ENCODE measurements at regions not wholly inside any gene's neighbourhood (a gene's known extent, or its start where the extent isn't known, plus 50 kb on each side); places are given as distances from the start of the nearest gene placed in this dataset.

GRCh38 chr15:37678124-37678523 is 256.3 kb upstream of the TMCO5A start:
- no peaks in the 10 kb centered on the region for H3K9me3 ChIP-seq
- H3K27ac ChIP-seq: no peak overlapping the region
- no peaks in the 10 kb centered on the region for H3K4me1 ChIP-seq
- no peaks in the 10 kb centered on the region for H3K36me3 ChIP-seq
- no peak overlapping the region for H3K4me3 ChIP-seq
- no peak for TF ChIP-seq CTCF (IDR thresholded peaks at IDR 0.05)
- DNase-seq: no peak
- no peak overlapping the region for H3K9ac ChIP-seq (ENCODE audit: low read depth in 2 of 2, low read length in 2 of 2)
- intact Hi-C loops (cut with DNase I): no loop called here
- no peaks in the 10 kb centered on the region for H3K27me3 ChIP-seq

GRCh38 chr15:37679627-37680026 is 254.8 kb upstream of the TMCO5A start:
- TF ChIP-seq CTCF (IDR thresholded peaks at IDR 0.05): no peak
- Histone ChIP-seq H3K4me1 (no peaks in the 10 kb centered on the region), H3K9me3 (no peaks in the 10 kb centered on the region), H3K4me3 (no peak overlapping the region), H3K27ac (no peak overlapping the region), H3K36me3 (no peaks in the 10 kb centered on the region), H3K27me3 (no peaks in the 10 kb centered on the region), H3K9ac (ENCODE audit: low read depth in 2 of 2, low read length in 2 of 2) (no peak overlapping the region)
- no peak for DNase-seq
- intact Hi-C loops (cut with DNase I): no loop called here

GRCh38 chr15:37682304-37682703 is 252.1 kb upstream of the TMCO5A start:
- no peak for TF ChIP-seq CTCF (IDR thresholded peaks at IDR 0.05)
- Histone ChIP-seq H3K27ac (no peak overlapping the region), H3K4me3 (no peak overlapping the region), H3K9me3 (no peaks in the 10 kb centered on the region), H3K36me3 (no peaks in the 10 kb centered on the region), H3K27me3 (no peaks in the 10 kb centered on the region), H3K4me1 (no peaks in the 10 kb centered on the region), H3K9ac (ENCODE audit: low read depth in 2 of 2, low read length in 2 of 2) (no peak overlapping the region)
- no peak for DNase-seq
- intact Hi-C loops (cut with DNase I): no loop called here

- intact Hi-C loops (cut with DNase I): no loop called here
- Histone ChIP-seq H3K27me3 (no peaks in the 10 kb centered on the region), H3K4me3 (no peak overlapping the region), H3K9me3 (no peaks in the 10 kb centered on the region), H3K4me1 (no peaks in the 10 kb centered on the region), H3K27ac (no peak overlapping the region), H3K36me3 (no peaks in the 10 kb centered on the region), H3K9ac (ENCODE audit: low read depth in 2 of 2, low read length in 2 of 2) (no peak overlapping the region)
- no peak for DNase-seq
- TF ChIP-seq CTCF (IDR thresholded peaks at IDR 0.05): no peak
These were observed 242.5 kb upstream of the TMCO5A start for GRCh38 chr15:37691911-37692310.

GRCh38 chr15:37693926-37694325 is 240.5 kb upstream of the TMCO5A start:
- intact Hi-C loops (cut with DNase I): no loop called here
- no peak overlapping the region for H3K9ac ChIP-seq (ENCODE audit: low read depth in 2 of 2, low read length in 2 of 2)
- DNase-seq: no peak
- H3K27ac ChIP-seq: no peak overlapping the region
- H3K27me3 ChIP-seq: no peaks in the 10 kb centered on the region
- H3K9me3 ChIP-seq: no peaks in the 10 kb centered on the region
- no peak overlapping the region for H3K4me3 ChIP-seq
- H3K4me1 ChIP-seq: no peaks in the 10 kb centered on the region
- no peaks in the 10 kb centered on the region for H3K36me3 ChIP-seq
- TF ChIP-seq CTCF (IDR thresholded peaks at IDR 0.05): no peak

GRCh38 chr15:37695719-37696118 is 238.7 kb upstream of the TMCO5A start:
- DNase-seq: no peak
- Histone ChIP-seq H3K9me3 (no peaks in the 10 kb centered on the region), H3K27me3 (no peaks in the 10 kb centered on the region), H3K27ac (no peak overlapping the region), H3K4me1 (no peaks in the 10 kb centered on the region), H3K4me3 (no peak overlapping the region), H3K36me3 (no peaks in the 10 kb centered on the region), H3K9ac (ENCODE audit: low read depth in 2 of 2, low read length in 2 of 2) (no peak overlapping the region)
- no peak for TF ChIP-seq CTCF (IDR thresholded peaks at IDR 0.05)
- intact Hi-C loops (cut with DNase I): no loop called here
